ENCODE measurements at regions not wholly inside any gene's neighbourhood (a gene's known extent, or its start where the extent isn't known, plus 50 kb on each side); places are given as distances from the start of the nearest gene placed in this dataset.

- ATAC-seq (no peak), DNase-seq (no peak)
- intact Hi-C loops (cut with DNase I), result loop anchor here in 1 of 10 donors (10.0 kb wide), 1 partner anchor 214 kb away; the partner anchor contains the start of gene GAS1
- Histone ChIP-seq H3K27me3 (no peaks in the 10 kb centered on the region), H3K9me3 (peaks cover 0 to 6% (median 0%) of the 10 kb centered on the region in 11 donors), H3K36me3 (no peaks in the 10 kb centered on the region), H3K4me1 (peaks cover 0 to 24% (median 0%) of the 10 kb centered on the region in 9 donors), H3K27ac (no peak overlapping the region), H3K4me3 (no peak overlapping the region)
- 81 to 90% methylated on average over 6 of the region's 6 CpGs for WGBS, 2 donors
- TF ChIP-seq CTCF (IDR thresholded peaks at IDR 0.05), result no peak
Observed at GRCh38 chr9:86730163-86730928, 217.0 kb downstream of the GAS1 start.

GRCh38 chr9:86724529-86724928 is 222.8 kb downstream of the GAS1 start:
- TF ChIP-seq CTCF (IDR thresholded peaks at IDR 0.05), result no peak
- ATAC-seq, result no peak
- Histone ChIP-seq H3K27ac (no peak overlapping the region), H3K4me3 (no peak overlapping the region), H3K27me3 (peaks cover 0 to 5% (median 0%) of the 10 kb centered on the region in 7 donors), H3K9me3 (peaks cover 0 to 6% (median 0%) of the 10 kb centered on the region in 11 donors), H3K4me1 (peaks cover 0 to 16% (median 0%) of the 10 kb centered on the region in 9 donors), H3K36me3 (no peaks in the 10 kb centered on the region)
- intact Hi-C loops (cut with DNase I), result no loop called here
- no peak for DNase-seq
- WGBS, 2 donors, result 93 to 95% methylated on average over 1 of the region's 1 CpG

GRCh38 chr9:86723346-86723745 is 224.0 kb downstream of the GAS1 start:
- H3K4me1 ChIP-seq, result peaks cover 0 to 20% (median 0%) of the 10 kb centered on the region in 9 donors
- peak overlapping the region in 2 of 10 donors; percentile 52 to 74 for H3K27ac ChIP-seq
- H3K9me3 ChIP-seq, result peaks cover 0 to 6% (median 0%) of the 10 kb centered on the region in 11 donors
- no peaks in the 10 kb centered on the region for H3K36me3 ChIP-seq
- H3K27me3 ChIP-seq, result peaks cover 0 to 5% (median 0%) of the 10 kb centered on the region in 7 donors
- DNase-seq, result no peak
- H3K4me3 ChIP-seq, result no peak overlapping the region
- WGBS, 2 donors, result 51 to 54% methylated on average over 3 of the region's 3 CpGs
- no peak for TF ChIP-seq CTCF (IDR thresholded peaks at IDR 0.05)
- ATAC-seq, result no peak
- intact Hi-C loops (cut with DNase I), result no loop called here

GRCh38 chr9:86722706-86723075 is 224.6 kb downstream of the GAS1 start:
- no peak for TF ChIP-seq CTCF (IDR thresholded peaks at IDR 0.05)
- no peak for ATAC-seq
- no peak for DNase-seq

More at GRCh38 chr9:86722706-86723075, 224.6 kb downstream of the GAS1 start:
- Histone ChIP-seq H3K4me3 (no peak overlapping the region), H3K27ac (peak overlapping the region in 8 of 10 donors; percentile 30 to 77 (median 60)), H3K36me3 (no peaks in the 10 kb centered on the region), H3K9me3 (peaks cover 0 to 6% (median 0%) of the 10 kb centered on the region in 11 donors), H3K27me3 (peaks cover 0 to 5% (median 0%) of the 10 kb centered on the region in 7 donors), H3K4me1 (peaks cover 0 to 20% (median 0%) of the 10 kb centered on the region in 9 donors)
- WGBS, 2 donors, result 84 to 87% methylated on average over 3 of the region's 3 CpGs
- intact Hi-C loops (cut with DNase I), result no loop called here

Data from heart right ventricle (tissue), 16 donors.